SKM-1 (cell line): ENCODE measurements at regions not wholly inside any gene's neighbourhood (a gene's known extent, or its start where the extent isn't known, plus 50 kb on each side); places are given as distances from the start of the nearest gene placed in this dataset.

Source experiments
- DNase-seq: peaks from one replicate; lab custom pipeline; 2025; ENCODE audit not compliant: unreplicated experiment; lab: John Stamatoyannopoulos, UW

DNA sequence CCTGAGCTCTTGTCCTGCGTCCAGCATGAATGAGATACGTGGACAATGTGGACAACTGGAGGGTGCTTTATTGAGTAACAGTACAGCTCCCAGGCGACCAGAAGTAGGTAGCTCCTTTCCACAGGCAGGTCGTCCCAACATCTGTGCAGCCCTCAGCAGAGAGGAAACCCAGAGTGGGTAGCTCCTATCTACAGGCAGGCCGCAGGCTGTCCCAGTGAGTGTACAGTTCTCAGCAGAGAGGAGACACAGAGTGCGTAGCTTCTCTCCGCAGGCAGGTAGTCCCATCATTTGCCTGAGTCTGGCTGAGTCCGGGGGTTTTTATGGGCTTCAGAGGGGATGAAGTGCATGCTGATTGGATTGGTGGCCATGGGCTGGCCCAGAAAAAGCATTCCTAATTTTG lies 373.3 kb downstream of the CHSY3 start:
- DNase-seq: no peak

DNA sequence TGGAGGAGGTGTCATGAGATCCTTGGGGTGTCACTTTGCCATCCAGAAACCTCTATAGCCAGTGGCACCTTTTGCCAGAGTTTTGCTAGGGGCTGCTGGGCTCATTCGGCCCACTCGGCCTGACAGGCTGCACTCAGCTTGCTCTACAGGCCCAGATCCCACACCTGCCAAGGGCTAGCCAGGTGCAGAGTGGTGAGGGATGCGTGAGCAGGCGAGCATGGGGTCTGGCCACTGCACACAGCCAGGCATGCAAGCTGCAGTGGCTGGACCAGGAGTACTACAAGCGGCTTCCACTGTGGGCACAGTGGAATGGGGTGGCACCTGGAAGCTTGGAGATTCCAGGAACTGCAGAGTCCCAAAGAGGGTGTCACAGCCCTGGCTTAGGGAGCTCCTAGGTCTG lies 372.7 kb downstream of the CHSY3 start:
- DNase-seq: no peak

DNA sequence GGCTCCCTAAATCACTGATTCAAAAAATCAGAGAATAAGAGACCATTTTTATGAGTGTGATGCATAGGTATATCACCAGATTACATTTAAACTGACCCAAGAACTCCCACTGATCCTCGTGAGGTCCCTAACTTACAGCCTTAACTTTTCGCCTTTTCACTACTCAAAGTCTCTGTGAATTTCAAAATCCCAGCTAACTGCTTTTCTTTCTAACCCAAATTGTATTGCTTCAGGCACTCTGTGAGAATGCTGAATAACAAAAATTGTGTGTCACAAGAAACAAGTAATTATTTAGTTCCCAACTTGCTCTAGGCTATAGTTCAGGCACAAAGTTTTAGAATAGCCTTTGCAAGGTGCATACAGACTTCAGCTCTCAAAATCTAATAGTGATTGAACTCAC lies 368.6 kb downstream of the CHSY3 start:
- DNase-seq: no peak

DNA sequence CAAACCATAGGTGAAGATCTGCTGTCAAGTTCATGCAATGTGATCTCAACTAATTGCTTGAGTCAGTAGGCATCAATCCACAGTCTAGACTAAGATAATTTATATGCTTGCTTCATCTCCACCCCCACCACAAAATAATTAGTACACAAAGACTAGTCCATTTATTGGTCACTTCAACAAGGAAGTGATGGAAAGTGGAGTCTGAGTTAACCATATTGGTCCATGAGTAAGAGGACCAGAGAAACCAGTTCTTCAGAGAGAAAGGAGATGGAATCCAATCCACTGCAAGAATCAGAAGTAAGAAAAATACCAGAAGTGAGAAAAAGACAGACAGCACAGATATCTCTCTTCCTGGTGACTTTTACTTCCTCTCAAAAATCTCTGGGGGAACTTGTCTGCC lies 366.5 kb downstream of the CHSY3 start:
- no peak for DNase-seq

DNA sequence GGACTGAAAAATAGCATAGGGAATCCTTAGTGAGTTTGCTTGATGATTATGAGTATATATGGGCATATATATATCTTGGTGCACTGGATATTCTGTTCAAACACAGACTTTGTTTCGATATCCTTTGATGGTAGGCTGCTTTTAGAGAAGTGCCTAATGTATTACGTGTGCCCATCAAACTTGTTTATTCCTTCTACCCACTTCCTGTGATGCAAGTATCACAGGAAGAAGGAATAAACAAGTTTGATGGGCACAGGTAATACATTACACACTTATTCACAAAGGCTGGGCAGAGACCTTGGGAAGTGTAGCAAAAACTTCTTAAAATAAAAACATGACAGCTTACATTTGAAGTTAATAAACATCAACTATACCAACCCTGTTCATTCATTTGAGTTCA lies 364.2 kb downstream of the CHSY3 start:
- no peak for DNase-seq

DNA sequence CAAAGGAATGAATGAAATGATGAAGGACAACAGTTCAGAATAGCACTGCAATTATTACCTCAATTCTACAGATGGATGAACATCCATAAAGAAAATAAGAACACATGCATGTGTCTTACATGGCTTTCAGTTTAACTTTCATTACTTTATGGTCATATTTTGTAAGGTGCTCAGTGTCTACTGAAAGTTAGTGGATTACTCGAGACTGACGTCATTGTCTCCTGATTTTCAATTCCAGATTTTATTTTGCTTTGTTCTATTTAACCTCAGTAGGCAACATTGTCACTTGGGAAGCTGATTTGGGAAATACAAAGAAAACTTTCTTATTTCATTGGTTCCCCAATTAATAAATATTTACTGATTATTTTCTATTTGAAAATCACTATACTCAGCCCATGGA lies 363.7 kb downstream of the CHSY3 start:
- no peak for DNase-seq

DNA sequence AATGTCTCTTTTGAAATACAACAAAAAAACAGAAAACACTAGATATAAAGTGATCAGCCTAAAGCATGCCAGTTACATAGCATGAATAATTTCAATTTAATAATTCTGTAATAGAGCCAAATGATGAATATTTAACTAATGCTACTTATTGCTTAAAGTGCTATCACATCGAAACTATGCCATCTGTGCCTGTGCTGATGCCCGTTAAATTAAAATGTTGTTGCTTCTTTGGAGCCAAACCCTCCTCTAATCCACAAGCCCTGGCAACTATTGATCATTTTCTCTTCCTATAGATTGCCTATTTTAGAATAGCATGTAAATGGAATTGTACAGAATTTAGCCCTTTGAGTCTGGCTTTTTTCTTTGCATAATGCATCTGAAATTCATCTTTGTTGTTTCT lies 356.2 kb downstream of the CHSY3 start:
- DNase-seq: no peak

DNA sequence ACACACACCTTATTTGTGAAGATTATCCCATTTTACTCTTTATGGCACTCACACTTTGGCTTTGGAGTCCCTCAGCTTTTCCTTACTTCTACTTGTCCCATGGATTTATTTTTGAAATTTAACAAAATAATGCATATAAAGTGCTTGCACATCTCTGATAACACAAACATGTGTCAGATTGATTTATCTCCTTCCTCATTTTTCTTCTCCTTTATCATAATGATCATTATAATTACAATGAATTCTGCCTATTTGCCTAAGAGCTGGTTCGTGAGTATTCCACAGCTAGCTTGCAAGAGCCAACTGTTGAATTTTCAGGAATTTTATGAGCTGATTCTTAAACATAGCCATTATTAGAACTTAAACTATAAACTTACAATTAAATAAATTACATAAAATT lies 347.7 kb downstream of the CHSY3 start:
- no peak for DNase-seq

DNA sequence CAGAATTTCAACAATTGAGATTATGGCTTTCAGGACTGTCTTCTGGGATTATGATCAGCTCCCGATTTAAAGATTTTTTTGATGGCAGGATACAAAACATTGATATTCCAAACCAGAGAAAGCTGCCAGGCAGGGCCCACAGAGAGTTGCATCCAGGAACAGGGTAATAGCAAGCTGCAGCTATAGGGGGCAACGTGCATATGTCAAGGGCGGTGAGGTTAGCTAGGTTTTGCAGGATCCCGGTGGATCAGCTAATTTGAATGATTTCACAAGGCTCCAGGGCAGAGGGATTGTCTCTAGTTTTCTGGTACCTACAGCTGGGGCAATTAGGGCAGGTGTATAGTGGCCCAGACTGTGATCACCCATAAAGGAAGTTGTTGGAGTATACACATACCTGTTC lies 339.4 kb downstream of the CHSY3 start:
- no peak for DNase-seq

DNA sequence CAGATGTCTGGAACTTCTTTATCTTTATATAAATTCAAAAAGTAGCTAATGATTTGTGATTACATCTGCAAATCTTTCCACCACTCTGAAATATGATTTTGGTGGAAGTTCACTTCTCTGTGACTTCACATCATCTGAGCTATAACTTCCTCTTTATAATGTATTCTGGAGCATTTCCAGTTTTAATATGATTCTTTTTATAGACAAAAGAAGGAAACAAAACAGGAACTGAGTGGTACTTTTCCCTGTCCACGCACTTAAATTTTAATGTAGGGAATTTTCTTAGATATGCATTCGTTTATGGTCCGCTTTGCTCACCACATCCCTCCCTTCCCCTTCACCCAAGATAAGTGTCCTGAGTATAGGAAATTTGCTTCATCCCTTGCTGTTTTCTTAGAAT lies 333.5 kb downstream of the CHSY3 start:
- DNase-seq: no peak
